Endothelial cell of umbilical vein (primary cell): ENCODE measurements at regions not wholly inside any gene's neighbourhood (a gene's known extent, or its start where the extent isn't known, plus 50 kb on each side); places are given as distances from the start of the nearest gene placed in this dataset.

Experiments used
- BruUV-seq: library from RNA; stranded (reverse); fragments of 400-500 nt; replicated peaks from 2 replicates; lab custom pipeline; 2021; lab: Mats Ljungman, UMichigan
- CTCF ChIA-PET: fragments of 300-600, 350-600 bp; sonication (Branson Sonifier 250); formaldehyde crosslinking; loops from one replicate; lab custom pipeline; 2021; ENCODE audit warnings: antibody characterized with exemption, inconsistent platforms; lab: Charles Lee
- POLR2A ChIA-PET: fragments of 300-600, 350-600 bp; sonication (Branson Sonifier 250); formaldehyde crosslinking; loops from one replicate; lab custom pipeline; 2021; ENCODE audit warnings: antibody characterized with exemption, inconsistent platforms; lab: Charles Lee
- DNase-seq: peaks from one replicate; pipeline ENCODE4 v3.0.0-alpha.2; 2011; ENCODE audit warnings: low read depth, low spot score
- FAIRE-seq: peaks from 2 replicates; lab custom pipeline; 2011; peaks lifted over from hg19 to GRCh38; lab: Jason Lieb, UNC
- H2AFZ ChIP-seq: 2 replicates; pipeline ENCODE4 v1.6.0; 2012; ENCODE audit warnings: low read depth, low read length, control low read depth, inconsistent platforms
- H3K27ac ChIP-seq: 2 replicates; pipeline ENCODE4 v1.5.1; 2011; ENCODE audit warnings: low read depth, mild to moderate bottlenecking, control low read depth, low read length, moderate library complexity; ENCODE audit not compliant: insufficient read depth
- H3K27me3 ChIP-seq, 2 experiments: 2 replicates each; pipeline versions ENCODE4 v1.6.0 to v1.6.1; 2011; ENCODE audit warnings: low read length in 2 of 2, mixed read lengths in 1 of 2; ENCODE audit not compliant: control insufficient read depth in 2 of 2, insufficient read depth in 2 of 2
- H3K36me3 ChIP-seq, 2 experiments: 2 replicates in 1 of 2; 3 replicates in 1 of 2; pipeline ENCODE4 v1.5.1; 2011; ENCODE audit warnings: low read length in 2 of 2, mild to moderate bottlenecking in 1 of 2, moderate library complexity in 1 of 2; ENCODE audit not compliant: control insufficient read depth in 2 of 2, insufficient read depth in 2 of 2; ENCODE audit errors: extremely low read depth in 1 of 2
- H3K4me1 ChIP-seq: 3 replicates; pipeline ENCODE4 v1.5.1; 2011; ENCODE audit warnings: mild to moderate bottlenecking, low read length; ENCODE audit not compliant: control insufficient read depth, insufficient read depth; ENCODE audit errors: extremely low read depth
- H3K4me2 ChIP-seq: 2 replicates; pipeline ENCODE4 v1.6.1; 2011; ENCODE audit warnings: low read length, control low read depth, mixed read lengths; ENCODE audit not compliant: insufficient read depth
- H3K4me3 ChIP-seq, 3 experiments: fragments of 200-600 bp in 1 of 3; sonication (generic), shearing (Covaris generic) in 1 of 3; replicated peaks in 1 of 3; 2 replicates each; pipeline ENCODE4 v1.5.1; 2011 to 2016; ENCODE audit warnings: control low read depth in 3 of 3, low read length in 3 of 3, mild to moderate bottlenecking in 2 of 3, inconsistent platforms in 1 of 3, low read depth in 1 of 3, moderate library complexity in 1 of 3; ENCODE audit not compliant: insufficient read depth in 1 of 3
- H3K79me2 ChIP-seq: 2 replicates; pipeline ENCODE4 v1.6.0; 2012; ENCODE audit warnings: low read length, inconsistent platforms; ENCODE audit not compliant: control insufficient read depth, insufficient read depth
- H3K9ac ChIP-seq: replicated peaks from 2 replicates; pipeline ENCODE3; 2011; ENCODE audit warnings: low read length, control low read depth; ENCODE audit not compliant: insufficient read depth; ENCODE audit errors: extremely low read depth
- H3K9me1 ChIP-seq: replicated peaks from 3 replicates; pipeline ENCODE4 v1.6.0; 2011; ENCODE audit warnings: mild to moderate bottlenecking, low read length; ENCODE audit not compliant: control insufficient read depth, insufficient read depth; ENCODE audit errors: extremely low read depth
- H3K9me3 ChIP-seq: replicated peaks from 2 replicates; pipeline ENCODE4 v1.5.1; 2012; ENCODE audit warnings: low read length, inconsistent platforms; ENCODE audit not compliant: control insufficient read depth, insufficient read depth
- H4K20me1 ChIP-seq: replicated peaks from 2 replicates; pipeline ENCODE3; 2011; ENCODE audit warnings: mild to moderate bottlenecking, low read length; ENCODE audit not compliant: control insufficient read depth, insufficient read depth; ENCODE audit errors: extremely low read depth
- EZH2 ChIP-seq: IDR thresholded peaks from 2 replicates; pipeline ENCODE4 v1.6.1; 2012; ENCODE audit warnings: borderline replicate concordance, low read depth, mild to moderate bottlenecking, moderate library complexity, low read length, inconsistent platforms; ENCODE audit not compliant: severe bottlenecking
- FOS ChIP-seq: IDR thresholded peaks from 2 replicates; pipeline ENCODE4 v1.6.1; 2011; ENCODE audit warnings: mild to moderate bottlenecking, low read length, moderate library complexity, borderline replicate concordance; ENCODE audit not compliant: insufficient read depth
- GATA2 ChIP-seq: IDR thresholded peaks from 2 replicates; pipeline ENCODE4 v1.7.0; 2011; ENCODE audit warnings: low read depth, mild to moderate bottlenecking, moderate library complexity, mixed read lengths, low read length; ENCODE audit not compliant: insufficient read length, insufficient read depth
- JUN ChIP-seq: IDR thresholded peaks from 2 replicates; pipeline ENCODE4 v1.6.1; 2011; ENCODE audit warnings: borderline replicate concordance, low read depth; ENCODE audit not compliant: insufficient read length, insufficient read depth
- MYC ChIP-seq: IDR thresholded peaks from one replicate; pipeline ENCODE4 v1.6.1; 2011; ENCODE audit warnings: mild to moderate bottlenecking, low read depth, low read length
- POLR2A ChIP-seq: IDR thresholded peaks from 2 replicates; pipeline ENCODE4 v1.6.1; 2012; ENCODE audit warnings: low read depth, mild to moderate bottlenecking, control low read depth, low read length
- POLR2AphosphoS5 ChIP-seq: IDR thresholded peaks from 2 replicates; pipeline ENCODE4 v1.6.1; 2012; ENCODE audit warnings: low read depth, mild to moderate bottlenecking, control low read depth, low read length, moderate library complexity; ENCODE audit not compliant: insufficient read depth
- dilution Hi-C: fragments of 300-500 bp; cut with MboI; formaldehyde crosslinking; loops from one replicate; pipeline ENCODE4 v1.15.0; 2019; ENCODE audit warnings: low sequenced_read_pairs; ENCODE audit not compliant: extremely low pct_ligation_motif_present
- intact Hi-C: fragments of 100-400 bp; cut with micrococcal nuclease; formaldehyde crosslinking; loops from one replicate; pipeline ENCODE4 v1.10.0; 2022
- TF ChIP-seq, protein P1 (sequence below): IDR thresholded peaks from 2 replicates; pipeline ENCODE4 v1.6.1; 2011; ENCODE audit not compliant: insufficient read depth, insufficient read length
- TF ChIP-seq, protein P2 (sequence below), 2 donors: IDR thresholded peaks; 1 replicate in 1 of 2; 2 replicates in 1 of 2; pipeline ENCODE4 v1.5.1; 2011; ENCODE audit warnings: low read length in 2 of 2, mild to moderate bottlenecking in 2 of 2, moderate library complexity in 2 of 2, control low read depth in 1 of 2, inconsistent platforms in 1 of 2, low read depth in 1 of 2; ENCODE audit not compliant: insufficient read depth in 1 of 2; ENCODE audit errors: extremely low read depth in 1 of 2

GRCh38 chr3:191952609-191953008 lies 491.6 kb downstream of the PYDC2 start:
- Histone ChIP-seq H3K36me3 (no peaks in the 10 kb centered on the region), H3K4me3 (no peak overlapping the region), H3K27me3 (no peaks in the 10 kb centered on the region), H4K20me1 (no peaks in the 10 kb centered on the region), H3K4me1 (no peaks in the 10 kb centered on the region), H3K9me1 (no peaks in the 10 kb centered on the region), H3K27ac (no peak overlapping the region), H2AFZ (no peak overlapping the region), H3K9me3 (no peaks in the 10 kb centered on the region), H3K79me2 (no peaks in the 10 kb centered on the region), H3K9ac (no peak overlapping the region), H3K4me2 (no peak overlapping the region)
- intact Hi-C loops: no loop called here
- no TSS peak for BruUV-seq
- DNase-seq (no peak), FAIRE-seq (no peak)
- dilution Hi-C loops: no loop called here
- ChIA-PET POLR2A (no interaction called here), CTCF (no interaction called here)
- no peak for TF ChIP-seq JUN
- no peak for TF ChIP-seq GATA2
- no peak for TF ChIP-seq EZH2
- no peak for TF ChIP-seq POLR2AphosphoS5
- no peak for TF ChIP-seq MYC
- TF ChIP-seq, protein P1, sequence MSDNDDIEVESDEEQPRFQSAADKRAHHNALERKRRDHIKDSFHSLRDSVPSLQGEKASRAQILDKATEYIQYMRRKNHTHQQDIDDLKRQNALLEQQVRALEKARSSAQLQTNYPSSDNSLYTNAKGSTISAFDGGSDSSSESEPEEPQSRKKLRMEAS: no peak
- TF ChIP-seq POLR2A: no peak
- TF ChIP-seq, protein P2, sequence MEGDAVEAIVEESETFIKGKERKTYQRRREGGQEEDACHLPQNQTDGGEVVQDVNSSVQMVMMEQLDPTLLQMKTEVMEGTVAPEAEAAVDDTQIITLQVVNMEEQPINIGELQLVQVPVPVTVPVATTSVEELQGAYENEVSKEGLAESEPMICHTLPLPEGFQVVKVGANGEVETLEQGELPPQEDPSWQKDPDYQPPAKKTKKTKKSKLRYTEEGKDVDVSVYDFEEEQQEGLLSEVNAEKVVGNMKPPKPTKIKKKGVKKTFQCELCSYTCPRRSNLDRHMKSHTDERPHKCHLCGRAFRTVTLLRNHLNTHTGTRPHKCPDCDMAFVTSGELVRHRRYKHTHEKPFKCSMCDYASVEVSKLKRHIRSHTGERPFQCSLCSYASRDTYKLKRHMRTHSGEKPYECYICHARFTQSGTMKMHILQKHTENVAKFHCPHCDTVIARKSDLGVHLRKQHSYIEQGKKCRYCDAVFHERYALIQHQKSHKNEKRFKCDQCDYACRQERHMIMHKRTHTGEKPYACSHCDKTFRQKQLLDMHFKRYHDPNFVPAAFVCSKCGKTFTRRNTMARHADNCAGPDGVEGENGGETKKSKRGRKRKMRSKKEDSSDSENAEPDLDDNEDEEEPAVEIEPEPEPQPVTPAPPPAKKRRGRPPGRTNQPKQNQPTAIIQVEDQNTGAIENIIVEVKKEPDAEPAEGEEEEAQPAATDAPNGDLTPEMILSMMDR (IDR thresholded peaks at IDR 0.05; ENCODE audit: extremely low read depth in 1 of 2, insufficient read depth in 1 of 2, low read depth in 1 of 2, low read length in 2 of 2): no peak
- no peak for TF ChIP-seq FOS
